HepG2 (cell line): ENCODE measurements at regions not wholly inside any gene's neighbourhood (a gene's known extent, or its start where the extent isn't known, plus 50 kb on each side); places are given as distances from the start of the nearest gene placed in this dataset.

Experiments
- ATAC-seq: fragments of 200-7000 bp; cut with Tn5 transposase; 3 replicates; pipeline ENCODE4 v1.9.1; 2020; ENCODE audit warnings: mild to moderate bottlenecking, moderate library complexity
- BruUV-seq: library from RNA; stranded (reverse); fragments of 400-500 nt; replicated peaks from 2 replicates; lab custom pipeline; 2021; lab: Mats Ljungman, UMichigan
- CTCF ChIA-PET: fragments of 300-600 bp; formaldehyde crosslinking; extraction: SDS; loops from one replicate; lab custom pipeline; 2021; ENCODE audit warnings: low total read pairs, inconsistent platforms, low intra/inter-chr PET ratio; lab: Yijun Ruan, JAX
- POLR2A ChIA-PET: fragments of 350-600 bp; sonication (Branson Sonifier 250); formaldehyde crosslinking; loops from one replicate; lab custom pipeline; 2020; ENCODE audit warnings: antibody characterized with exemption, inconsistent platforms; lab: Yijun Ruan, JAX
- DNase-seq: peaks from one replicate; pipeline ENCODE4 v3.0.0-alpha.2; 2015; ENCODE audit warnings: low spot score
- FAIRE-seq: peaks from 3 replicates; lab custom pipeline; 2011; peaks lifted over from hg19 to GRCh38; lab: Jason Lieb, UNC
- H2AFZ ChIP-seq: one replicate; pipeline ENCODE4 v1.6.1; 2011; ENCODE audit warnings: low read length, inconsistent platforms
- H3K27ac ChIP-seq: fragments of 300-600 bp; 3 replicates; pipeline ENCODE4 v1.8.0; 2011; ENCODE audit warnings: mixed run types, mild to moderate bottlenecking, mixed read lengths, low read length, inconsistent platforms; ENCODE audit not compliant: insufficient read depth; ENCODE audit errors: extremely low read length
- H3K27me3 ChIP-seq, 2 experiments: fragments of 200-600 bp in 1 of 2; 2 replicates in 1 of 2; 3 replicates in 1 of 2; pipeline versions ENCODE4 v1.6.0 to v1.8.0; 2011; ENCODE audit warnings: low read length in 2 of 2, mild to moderate bottlenecking in 2 of 2, moderate library complexity in 2 of 2, inconsistent platforms in 1 of 2; ENCODE audit not compliant: insufficient read depth in 2 of 2, control insufficient read depth in 1 of 2
- H3K36me3 ChIP-seq, 2 experiments: fragments of 200-600 bp in 1 of 2; replicated peaks in 1 of 2; 2 replicates in 1 of 2; 3 replicates in 1 of 2; pipeline versions ENCODE4 v1.5.1 to v1.8.0; 2011; ENCODE audit warnings: low read length in 2 of 2, inconsistent platforms in 1 of 2; ENCODE audit not compliant: insufficient read depth in 2 of 2, control insufficient read depth in 1 of 2
- H3K4me1 ChIP-seq: 2 replicates; pipeline ENCODE4 v1.5.1; 2012; ENCODE audit warnings: low read length, inconsistent platforms; ENCODE audit not compliant: insufficient read depth
- H3K4me2 ChIP-seq: 2 replicates; pipeline ENCODE4 v1.6.0; 2011; ENCODE audit warnings: low read depth, low read length, inconsistent platforms
- H3K4me3 ChIP-seq, 3 experiments: fragments of 200-600 bp in 1 of 3; sonication (generic), shearing (Covaris generic) in 1 of 3; replicated peaks in 1 of 3; 2 replicates each; pipeline ENCODE4 v1.5.1; 2011 to 2016; ENCODE audit warnings: low read length in 3 of 3, inconsistent platforms in 2 of 3, low read depth in 2 of 3, mild to moderate bottlenecking in 2 of 3, control low read depth in 1 of 3, mixed read lengths in 1 of 3; ENCODE audit not compliant: insufficient read depth in 1 of 3
- H3K79me2 ChIP-seq: one replicate; pipeline ENCODE4 v1.6.1; 2011; ENCODE audit warnings: low read length, inconsistent platforms; ENCODE audit not compliant: insufficient read depth
- H3K9ac ChIP-seq: 2 replicates; pipeline ENCODE4 v1.6.0; 2011; ENCODE audit warnings: mild to moderate bottlenecking, low read depth, low read length, inconsistent platforms; ENCODE audit not compliant: insufficient read depth
- H3K9me3 ChIP-seq: 2 replicates; pipeline ENCODE4 v1.5.1; 2012; ENCODE audit warnings: mild to moderate bottlenecking, low read length
- H4K20me1 ChIP-seq: 2 replicates; pipeline ENCODE4 v1.6.0; 2011; ENCODE audit warnings: inconsistent platforms, mild to moderate bottlenecking, low read length, moderate library complexity; ENCODE audit not compliant: insufficient read depth
- ARID2 ChIP-seq: sonication (generic); formaldehyde crosslinking; IDR thresholded peaks from 2 replicates; pipeline ENCODE4 v1.8.1; 2022; ENCODE audit warnings: mild to moderate bottlenecking, missing genetic modification reagents, borderline replicate concordance
- CREB1 ChIP-seq, 2 experiments: fragments of 450-650 bp in 1 of 2; IDR thresholded peaks; 2 replicates each; pipeline ENCODE4 v1.6.1; 2016 to 2017; ENCODE audit warnings: control low read depth in 1 of 2, mild to moderate bottlenecking in 1 of 2, missing compliant biosample characterization in 1 of 2, missing genetic modification characterization in 1 of 2
- DMTF1 ChIP-seq: sonication (generic); formaldehyde crosslinking; IDR thresholded peaks from 2 replicates; pipeline ENCODE4 v1.4.0; 2020; ENCODE audit warnings: mild to moderate bottlenecking, missing genetic modification reagents
- ESRRA ChIP-seq: sonication (generic); formaldehyde crosslinking; IDR thresholded peaks from 2 replicates; pipeline ENCODE4 v1.5.1; 2020; ENCODE audit warnings: mild to moderate bottlenecking, low read depth, missing genetic modification reagents
- GPN1 ChIP-seq: sonication (generic); formaldehyde crosslinking; IDR thresholded peaks from 2 replicates; pipeline ENCODE4 v1.5.1; 2020; ENCODE audit warnings: missing genetic modification reagents, borderline replicate concordance
- ISL2 ChIP-seq: sonication (generic); formaldehyde crosslinking; IDR thresholded peaks from 2 replicates; pipeline ENCODE4 v1.5.0; 2020; ENCODE audit warnings: missing genetic modification reagents
- KAT8 ChIP-seq: IDR thresholded peaks from 2 replicates; pipeline ENCODE4 v1.6.1; 2016; ENCODE audit warnings: missing genetic modification reagents, missing compliant biosample characterization
- SRSF9 ChIP-seq: fragments of 200-400 bp; formaldehyde crosslinking; IDR thresholded peaks from 2 replicates; pipeline ENCODE4 v1.6.1; 2018; ENCODE audit warnings: borderline replicate concordance, mild to moderate bottlenecking, low read depth, low read length; ENCODE audit not compliant: insufficient read depth, poor library complexity, severe bottlenecking
- TOPORS ChIP-seq: sonication (generic); formaldehyde crosslinking; IDR thresholded peaks from 2 replicates; pipeline ENCODE4 v1.8.0; 2023; ENCODE audit warnings: mild to moderate bottlenecking, missing genetic modification reagents
- USF2 ChIP-seq, 2 experiments: sonication (generic) in 1 of 2; formaldehyde crosslinking in 1 of 2; IDR thresholded peaks; 2 replicates each; pipeline versions ENCODE4 v1.5.1 to v1.6.1; 2011 to 2020; ENCODE audit warnings: borderline replicate concordance in 1 of 2, low read depth in 1 of 2, low read length in 1 of 2, mild to moderate bottlenecking in 1 of 2, missing genetic modification reagents in 1 of 2, moderate library complexity in 1 of 2
- ZFP62 ChIP-seq: sonication (generic); formaldehyde crosslinking; IDR thresholded peaks from 2 replicates; pipeline ENCODE4 v1.4.0; 2020; ENCODE audit warnings: missing genetic modification reagents
- ZKSCAN8 ChIP-seq: IDR thresholded peaks from 2 replicates; pipeline ENCODE4 v1.6.1; 2016; ENCODE audit warnings: borderline replicate concordance, missing genetic modification reagents, missing compliant biosample characterization
- ZNF253 ChIP-seq: sonication (generic); formaldehyde crosslinking; IDR thresholded peaks from 2 replicates; pipeline ENCODE4 v1.8.0; 2022; ENCODE audit warnings: mild to moderate bottlenecking, missing genetic modification reagents, borderline replicate concordance
- ZNF317 ChIP-seq: sonication (generic); formaldehyde crosslinking; IDR thresholded peaks from 2 replicates; pipeline ENCODE4 v1.5.0; 2020; ENCODE audit warnings: mild to moderate bottlenecking, missing genetic modification reagents
- ZNF414 ChIP-seq: sonication (generic); formaldehyde crosslinking; IDR thresholded peaks from 2 replicates; pipeline ENCODE4 v1.5.0; 2020; ENCODE audit warnings: missing genetic modification reagents
- WGBS: methylation state at CpG from one replicate; pipeline ENCODE4 v1.1.6; 2017; ENCODE audit warnings: low lambda C conversion rate; 5-methylcytosine and 5-hydroxymethylcytosine counted together
- in situ Hi-C: cut with HindIII; loops from 2 replicates; pipeline ENCODE4 v1.10.0; 2017; ENCODE audit warnings: low pct_unique_long_range_greater_than_20kb; ENCODE audit not compliant: extremely low pct_ligation_motif_present
- intact Hi-C: fragments of 100-400 bp; cut with micrococcal nuclease; formaldehyde crosslinking; loops from one replicate; pipeline ENCODE4 v1.10.0; 2022; ENCODE audit not compliant: unreplicated experiment

- TF ChIP-seq USF2 (IDR thresholded peaks at IDR 0.05; ENCODE audit: low read depth, low read length) (no peak), USF2 (CRISPR knock-in tag; IDR thresholded peaks at IDR 0.05; ENCODE audit: borderline replicate concordance) (no peak), ZNF414 (CRISPR knock-in tag) (no peak), TOPORS (CRISPR knock-in tag) (no peak), ARID2 (CRISPR knock-in tag) (no peak), DMTF1 (CRISPR knock-in tag) (no peak), ZNF253 (CRISPR knock-in tag) (no peak)
Observed at GRCh38 chr12:77610446-77610845, 220.2 kb upstream of the NAV3 start (continued).

- Histone ChIP-seq H2AFZ (no peak overlapping the region), H3K27me3 (no peaks in the 10 kb centered on the region), H3K79me2 (no peaks in the 10 kb centered on the region), H3K27ac (no peak overlapping the region), H3K9me3 (no peaks in the 10 kb centered on the region), H3K4me1 (no peaks in the 10 kb centered on the region), H3K9ac (no peak overlapping the region), H3K4me3 (no peak overlapping the region), H3K36me3 (no peaks in the 10 kb centered on the region)
- WGBS = 0% methylated on average over 2 of the region's 2 CpGs
- ATAC-seq (no peak), DNase-seq (no peak), FAIRE-seq (no peak)
- intact Hi-C loops (no loop called here), in situ Hi-C loops (no loop called here)
- POLR2A ChIA-PET = no interaction called here
- TF ChIP-seq ESRRA (CRISPR knock-in tag) (no peak), KAT8 (CRISPR knock-in tag) (no peak), ZFP62 (CRISPR knock-in tag) (no peak), SRSF9 (no peak), ZKSCAN8 (CRISPR knock-in tag) (no peak), CREB1 (IDR thresholded peaks at IDR 0.05) (no peak), CREB1 (CRISPR knock-in tag; IDR thresholded peaks at IDR 0.05) (no peak), ZNF317 (CRISPR knock-in tag) (no peak), GPN1 (no peak), ISL2 (CRISPR knock-in tag) (no peak)
- TF ChIP-seq, all 625 proteins: peak for 0
- Histone ChIP-seq H3K4me2 (no peak overlapping the region), H4K20me1 (no peaks in the 10 kb centered on the region)
- no TSS peak for BruUV-seq
- CTCF ChIA-PET = no interaction called here
Observed at GRCh38 chr12:77609016-77609415, 221.7 kb upstream of the NAV3 start.
